ENCODE measurements at regions not wholly inside any gene's neighbourhood (a gene's known extent, or its start where the extent isn't known, plus 50 kb on each side); places are given as distances from the start of the nearest gene placed in this dataset.

DNA sequence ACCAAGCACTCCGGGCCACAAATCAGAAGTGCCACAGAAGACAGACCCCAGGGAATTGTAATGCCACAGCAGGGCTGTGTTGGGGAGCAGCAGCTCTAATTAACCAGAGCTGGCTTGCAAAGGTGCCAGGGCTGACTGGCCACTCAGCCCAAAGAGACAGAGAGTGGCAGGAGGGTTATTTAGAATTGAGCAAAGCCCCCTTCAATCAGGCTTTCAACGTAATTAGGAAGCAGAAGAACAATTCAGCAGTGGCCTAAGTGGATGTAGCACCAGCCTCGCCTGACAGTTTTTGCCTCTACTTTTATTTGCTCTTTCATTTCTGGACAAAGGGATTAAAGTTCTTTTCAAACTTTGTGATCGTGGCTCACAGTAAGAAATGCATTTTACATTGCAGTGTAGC is 278.3 kb upstream of the IRX3 start:
- no peak for TF ChIP-seq POLR2A (IDR thresholded peaks at IDR 0.05)
- TF ChIP-seq, protein P1, sequence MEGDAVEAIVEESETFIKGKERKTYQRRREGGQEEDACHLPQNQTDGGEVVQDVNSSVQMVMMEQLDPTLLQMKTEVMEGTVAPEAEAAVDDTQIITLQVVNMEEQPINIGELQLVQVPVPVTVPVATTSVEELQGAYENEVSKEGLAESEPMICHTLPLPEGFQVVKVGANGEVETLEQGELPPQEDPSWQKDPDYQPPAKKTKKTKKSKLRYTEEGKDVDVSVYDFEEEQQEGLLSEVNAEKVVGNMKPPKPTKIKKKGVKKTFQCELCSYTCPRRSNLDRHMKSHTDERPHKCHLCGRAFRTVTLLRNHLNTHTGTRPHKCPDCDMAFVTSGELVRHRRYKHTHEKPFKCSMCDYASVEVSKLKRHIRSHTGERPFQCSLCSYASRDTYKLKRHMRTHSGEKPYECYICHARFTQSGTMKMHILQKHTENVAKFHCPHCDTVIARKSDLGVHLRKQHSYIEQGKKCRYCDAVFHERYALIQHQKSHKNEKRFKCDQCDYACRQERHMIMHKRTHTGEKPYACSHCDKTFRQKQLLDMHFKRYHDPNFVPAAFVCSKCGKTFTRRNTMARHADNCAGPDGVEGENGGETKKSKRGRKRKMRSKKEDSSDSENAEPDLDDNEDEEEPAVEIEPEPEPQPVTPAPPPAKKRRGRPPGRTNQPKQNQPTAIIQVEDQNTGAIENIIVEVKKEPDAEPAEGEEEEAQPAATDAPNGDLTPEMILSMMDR (IDR thresholded peaks at IDR 0.05) = no peak
